ENCODE measurements at regions not wholly inside any gene's neighbourhood (a gene's known extent, or its start where the extent isn't known, plus 50 kb on each side); places are given as distances from the start of the nearest gene placed in this dataset.

DNA sequence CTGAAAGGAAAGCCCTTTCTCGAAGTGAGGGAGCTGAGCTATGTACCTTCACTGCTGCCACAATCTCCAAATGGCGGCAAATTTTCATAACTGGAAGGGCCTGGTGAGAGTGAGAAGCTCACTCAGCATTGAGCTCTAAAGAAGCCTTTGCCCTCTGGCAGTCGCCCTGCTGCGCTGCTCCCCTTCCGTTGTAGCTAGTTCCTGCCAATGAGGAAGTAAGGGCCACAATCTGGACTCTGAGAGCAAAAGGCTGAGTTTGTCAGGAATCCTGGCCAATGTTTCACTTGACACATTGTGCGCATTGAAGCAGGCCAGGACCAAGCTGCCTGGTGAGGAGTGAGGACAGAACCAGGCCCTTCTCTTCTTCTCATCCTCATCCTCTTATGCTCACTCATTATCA, 579.5 kb downstream of the PDCD6IP start:
- TF ChIP-seq, protein P1, sequence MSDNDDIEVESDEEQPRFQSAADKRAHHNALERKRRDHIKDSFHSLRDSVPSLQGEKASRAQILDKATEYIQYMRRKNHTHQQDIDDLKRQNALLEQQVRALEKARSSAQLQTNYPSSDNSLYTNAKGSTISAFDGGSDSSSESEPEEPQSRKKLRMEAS (IDR thresholded peaks at IDR 0.05; ENCODE audit: insufficient read depth, insufficient read length) = no peak
- no peak for TF ChIP-seq POLR2AphosphoS5 (IDR thresholded peaks at IDR 0.05; ENCODE audit: insufficient read depth, low read depth, low read length)
- no peak for TF ChIP-seq GATA2 (IDR thresholded peaks at IDR 0.05; ENCODE audit: insufficient read depth, insufficient read length, low read depth, low read length)
- TF ChIP-seq EZH2 (IDR thresholded peaks at IDR 0.05; ENCODE audit: borderline replicate concordance, low read depth, low read length, severe bottlenecking) = no peak
- TF ChIP-seq MYC (IDR thresholded peaks at IDR 0.05; ENCODE audit: low read depth, low read length) = no peak
- TF ChIP-seq JUN (IDR thresholded peaks at IDR 0.05; ENCODE audit: borderline replicate concordance, insufficient read depth, insufficient read length, low read depth) = no peak
- TF ChIP-seq FOS (IDR thresholded peaks at IDR 0.05; ENCODE audit: borderline replicate concordance, insufficient read depth, low read length) = no peak
- TF ChIP-seq, protein P2, sequence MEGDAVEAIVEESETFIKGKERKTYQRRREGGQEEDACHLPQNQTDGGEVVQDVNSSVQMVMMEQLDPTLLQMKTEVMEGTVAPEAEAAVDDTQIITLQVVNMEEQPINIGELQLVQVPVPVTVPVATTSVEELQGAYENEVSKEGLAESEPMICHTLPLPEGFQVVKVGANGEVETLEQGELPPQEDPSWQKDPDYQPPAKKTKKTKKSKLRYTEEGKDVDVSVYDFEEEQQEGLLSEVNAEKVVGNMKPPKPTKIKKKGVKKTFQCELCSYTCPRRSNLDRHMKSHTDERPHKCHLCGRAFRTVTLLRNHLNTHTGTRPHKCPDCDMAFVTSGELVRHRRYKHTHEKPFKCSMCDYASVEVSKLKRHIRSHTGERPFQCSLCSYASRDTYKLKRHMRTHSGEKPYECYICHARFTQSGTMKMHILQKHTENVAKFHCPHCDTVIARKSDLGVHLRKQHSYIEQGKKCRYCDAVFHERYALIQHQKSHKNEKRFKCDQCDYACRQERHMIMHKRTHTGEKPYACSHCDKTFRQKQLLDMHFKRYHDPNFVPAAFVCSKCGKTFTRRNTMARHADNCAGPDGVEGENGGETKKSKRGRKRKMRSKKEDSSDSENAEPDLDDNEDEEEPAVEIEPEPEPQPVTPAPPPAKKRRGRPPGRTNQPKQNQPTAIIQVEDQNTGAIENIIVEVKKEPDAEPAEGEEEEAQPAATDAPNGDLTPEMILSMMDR (IDR thresholded peaks at IDR 0.05; ENCODE audit: extremely low read depth in 1 of 2, insufficient read depth in 1 of 2, low read depth in 1 of 2, low read length in 2 of 2) = no peak
- no peak for TF ChIP-seq POLR2A (IDR thresholded peaks at IDR 0.05; ENCODE audit: low read depth, low read length)

More for the DNA sequence above, 579.5 kb downstream of the PDCD6IP start:
- Histone ChIP-seq H3K4me3 (replicated peaks in 1 of 3; ENCODE audit: insufficient read depth in 1 of 3, low read depth in 1 of 3, low read length in 3 of 3) (no peak overlapping the region), H3K27ac (ENCODE audit: insufficient read depth, low read depth, low read length) (no peak overlapping the region), H3K36me3 (ENCODE audit: control insufficient read depth in 2 of 2, extremely low read depth in 1 of 2, insufficient read depth in 2 of 2, low read length in 2 of 2) (no peaks in the 10 kb centered on the region), H3K4me2 (ENCODE audit: insufficient read depth, low read length) (no peak overlapping the region), H2AFZ (ENCODE audit: low read depth, low read length) (no peak overlapping the region), H3K27me3 (ENCODE audit: control insufficient read depth in 2 of 2, insufficient read depth in 2 of 2, low read length in 2 of 2) (no peaks in the 10 kb centered on the region), H3K4me1 (ENCODE audit: control insufficient read depth, extremely low read depth, insufficient read depth, low read length) (no peaks in the 10 kb centered on the region), H3K9me3 (replicated peaks; ENCODE audit: control insufficient read depth, insufficient read depth, low read length) (no peaks in the 10 kb centered on the region), H3K9me1 (replicated peaks; ENCODE audit: control insufficient read depth, extremely low read depth, insufficient read depth, low read length) (no peaks in the 10 kb centered on the region), H4K20me1 (replicated peaks; ENCODE audit: control insufficient read depth, extremely low read depth, insufficient read depth, low read length) (no peaks in the 10 kb centered on the region), H3K79me2 (ENCODE audit: control insufficient read depth, insufficient read depth, low read length) (no peaks in the 10 kb centered on the region), H3K9ac (replicated peaks; ENCODE audit: extremely low read depth, insufficient read depth, low read length) (no peak overlapping the region)
- intact Hi-C loops (cut with micrococcal nuclease) (no loop called here), dilution Hi-C loops (cut with MboI; ENCODE audit: extremely low pct_ligation_motif_present, low sequenced_read_pairs) (no loop called here)
- POLR2A ChIA-PET = no interaction called here
- CTCF ChIA-PET = no interaction called here
- no peak for DNase-seq (ENCODE audit: low read depth, low spot score)
- BruUV-seq (replicated peaks) = no TSS peak
- no peak for FAIRE-seq

Data from endothelial cell of umbilical vein (primary cell).